C4-2B (cell line): ENCODE measurements at regions not wholly inside any gene's neighbourhood (a gene's known extent, or its start where the extent isn't known, plus 50 kb on each side); places are given as distances from the start of the nearest gene placed in this dataset.

Experiments
- H3K27ac ChIP-seq: fragments of 450-650 bp; 2 replicates; pipeline ENCODE4 v1.5.1; 2017
- CTCF ChIP-seq: fragments of 450-650 bp; conservative IDR thresholded peaks from 2 replicates; pipeline ENCODE4 v1.5.1; 2017; ENCODE audit warnings: mild to moderate bottlenecking
- ZFX ChIP-seq: fragments of 450-650 bp; IDR thresholded peaks from 2 replicates; pipeline ENCODE4 v1.6.1; 2017

GRCh38 chr14:83664389-83664788 lies 1865.6 kb upstream of the FLRT2 start:
- no peak for TF ChIP-seq ZFX
- TF ChIP-seq CTCF: no peak
- no peak overlapping the region for H3K27ac ChIP-seq

GRCh38 chr14:83689265-83689664 lies 1840.7 kb upstream of the FLRT2 start:
- TF ChIP-seq ZFX (no peak), CTCF (no peak)
- H3K27ac ChIP-seq: no peak overlapping the region

GRCh38 chr14:83697099-83697498 lies 1832.8 kb upstream of the FLRT2 start:
- TF ChIP-seq ZFX (no peak), CTCF (no peak)
- no peak overlapping the region for H3K27ac ChIP-seq

- TF ChIP-seq CTCF (no peak), ZFX (no peak)
- H3K27ac ChIP-seq: no peak overlapping the region
These were observed 1827.3 kb upstream of the FLRT2 start for GRCh38 chr14:83702619-83703018.

GRCh38 chr14:83706231-83706954 lies 1823.6 kb upstream of the FLRT2 start:
- no peak overlapping the region for H3K27ac ChIP-seq
- TF ChIP-seq CTCF (no peak), ZFX (no peak)

- TF ChIP-seq CTCF (no peak), ZFX (no peak)
- H3K27ac ChIP-seq: no peak overlapping the region
These were observed 1822.9 kb upstream of the FLRT2 start for GRCh38 chr14:83707056-83707455.

- H3K27ac ChIP-seq: no peak overlapping the region
- TF ChIP-seq CTCF (no peak), ZFX (no peak)
These were observed 1820.8 kb upstream of the FLRT2 start for GRCh38 chr14:83709116-83709515.
